Upper lobe of right lung (tissue), 1 donor: ENCODE measurements at regions not wholly inside any gene's neighbourhood (a gene's known extent, or its start where the extent isn't known, plus 50 kb on each side); places are given as distances from the start of the nearest gene placed in this dataset.

Source experiments
- ATAC-seq: fragments of 200-7000 bp; cut with Tn5 transposase; one replicate; pipeline ENCODE4 v1.9.1; 2020; ENCODE audit warnings: mild to moderate bottlenecking, moderate library complexity
- DNase-seq: peaks from one replicate; pipeline ENCODE4 v3.0.0-alpha.2; 2020
- H3K27ac ChIP-seq: fragments of 200-600 bp; one replicate; pipeline ENCODE4 v1.8.0; 2022
- H3K27me3 ChIP-seq: fragments of 200-600 bp; one replicate; pipeline ENCODE4 v1.8.0; 2022; ENCODE audit warnings: mild to moderate bottlenecking
- H3K36me3 ChIP-seq: fragments of 200-600 bp; one replicate; pipeline ENCODE4 v1.8.0; 2022
- H3K4me1 ChIP-seq: fragments of 200-600 bp; one replicate; pipeline ENCODE4 v1.8.0; 2022
- H3K4me3 ChIP-seq: fragments of 200-600 bp; one replicate; pipeline ENCODE4 v1.8.0; 2022; ENCODE audit warnings: mild to moderate bottlenecking
- H3K9me3 ChIP-seq: fragments of 200-600 bp; one replicate; pipeline ENCODE4 v1.8.0; 2022
- CTCF ChIP-seq: fragments of 200-600 bp; IDR thresholded peaks from one replicate; pipeline ENCODE4 v1.8.0; 2022; ENCODE audit warnings: antibody characterized with exemption
- intact Hi-C: fragments of 100-400 bp; cut with DNase I; formaldehyde crosslinking; loops from one replicate; pipeline ENCODE4 v1.11.0; 2022
- donor health status: DM: no; HTN: yes; CAD: no; lungs with severe emphysema.

GRCh38 chr11:93967258-93967657, 53.9 kb upstream of the HEPHL1 start:
- Histone ChIP-seq H3K27ac (no peak overlapping the region), H3K9me3 (no peaks in the 10 kb centered on the region), H3K4me3 (no peak overlapping the region), H3K36me3 (no peaks in the 10 kb centered on the region), H3K4me1 (no peaks in the 10 kb centered on the region), H3K27me3 (no peaks in the 10 kb centered on the region)
- ATAC-seq (no peak), DNase-seq (no peak)
- intact Hi-C loops = no loop called here
- TF ChIP-seq CTCF = no peak

DNA sequence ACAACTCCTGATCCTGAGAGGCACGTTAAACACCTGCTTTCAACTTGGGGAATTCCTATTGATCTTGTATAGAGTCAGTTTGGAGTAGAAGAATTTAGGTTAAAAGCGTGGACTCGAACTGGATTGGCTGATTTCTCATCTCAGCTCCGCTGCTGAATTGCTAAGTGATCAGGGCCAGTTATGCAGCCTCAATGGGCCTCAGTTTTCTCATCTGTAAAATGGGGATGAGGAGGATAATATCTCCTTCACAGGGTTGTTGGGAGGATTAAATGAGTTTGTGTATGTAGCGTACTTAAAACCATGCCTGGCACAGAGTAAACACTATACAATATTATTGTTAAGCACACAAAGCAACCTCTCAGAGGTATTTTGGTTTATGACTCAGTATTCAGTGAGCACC, 53.2 kb upstream of the HEPHL1 start:
- H3K27ac ChIP-seq = no peak overlapping the region
- DNase-seq (no peak), ATAC-seq (no peak)
- intact Hi-C loops = no loop called here
- H3K27me3 ChIP-seq = no peaks in the 10 kb centered on the region
- H3K4me1 ChIP-seq = no peaks in the 10 kb centered on the region
- H3K9me3 ChIP-seq = no peaks in the 10 kb centered on the region
- no peaks in the 10 kb centered on the region for H3K36me3 ChIP-seq
- TF ChIP-seq CTCF = no peak
- H3K4me3 ChIP-seq = no peak overlapping the region

DNA sequence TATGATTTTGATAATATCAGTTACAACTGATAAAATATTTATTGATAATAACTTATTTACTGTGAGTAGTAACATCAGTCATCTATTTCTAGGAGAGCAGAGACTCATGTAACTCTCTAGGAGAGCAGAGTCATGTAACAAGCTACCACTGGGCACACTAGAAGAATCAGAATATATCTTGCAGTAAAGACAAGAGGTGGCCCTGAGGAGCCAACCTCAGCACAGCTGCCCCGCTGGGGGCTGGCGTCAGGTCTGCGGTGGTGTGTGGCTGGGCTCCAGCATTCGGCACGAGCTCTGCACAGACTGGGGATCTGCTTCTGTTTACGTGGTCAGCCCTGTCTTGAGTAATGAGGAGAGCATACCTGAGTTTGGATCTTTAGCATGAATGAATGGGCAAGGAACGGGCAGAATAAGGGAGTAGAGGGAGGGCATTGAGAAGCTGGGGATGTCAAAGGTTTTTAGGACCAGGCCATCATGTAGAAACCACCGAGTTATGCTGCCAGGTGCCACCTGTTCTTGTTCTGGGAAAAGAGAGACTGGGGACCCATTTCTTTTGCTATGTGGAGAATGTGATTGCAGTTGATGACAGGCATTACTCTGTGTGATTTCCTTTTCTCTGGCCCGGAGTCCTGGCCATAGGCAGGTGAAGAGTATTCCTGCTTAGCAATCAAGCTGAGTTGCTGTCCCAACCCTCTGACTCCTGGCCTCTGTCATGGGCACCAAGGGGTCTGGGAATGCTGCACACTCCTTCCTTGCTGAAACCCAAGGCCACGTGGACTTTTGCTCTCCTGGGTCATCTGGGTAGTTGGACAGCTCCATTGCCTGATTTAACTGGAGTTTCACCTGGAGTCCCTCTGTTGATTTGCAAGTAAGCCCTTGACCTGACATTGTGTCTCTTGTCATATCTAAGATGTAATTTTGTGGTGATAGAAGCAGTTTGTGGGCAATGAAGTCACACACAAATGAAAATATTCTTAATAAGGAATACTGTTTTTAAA, 50.9 kb upstream of the HEPHL1 start:
- ATAC-seq = no peak
- TF ChIP-seq CTCF = no peak
- Histone ChIP-seq H3K27me3 (no peaks in the 10 kb centered on the region), H3K27ac (no peak overlapping the region), H3K4me1 (no peaks in the 10 kb centered on the region), H3K4me3 (no peak overlapping the region), H3K9me3 (peaks cover 7% of the 10 kb centered on the region), H3K36me3 (no peaks in the 10 kb centered on the region)
- no peak for DNase-seq
- intact Hi-C loops = no loop called here
